Embryonic facial prominence (tissue), 1 donor: ENCODE measurements at regions not wholly inside any gene's neighbourhood (a gene's known extent, or its start where the extent isn't known, plus 50 kb on each side); places are given as distances from the start of the nearest gene placed in this dataset.

Source experiments
- DNase-seq: peaks from one replicate; pipeline ENCODE4 v3.0.0-alpha.2; 2016; ENCODE audit errors: extremely low spot score

DNA sequence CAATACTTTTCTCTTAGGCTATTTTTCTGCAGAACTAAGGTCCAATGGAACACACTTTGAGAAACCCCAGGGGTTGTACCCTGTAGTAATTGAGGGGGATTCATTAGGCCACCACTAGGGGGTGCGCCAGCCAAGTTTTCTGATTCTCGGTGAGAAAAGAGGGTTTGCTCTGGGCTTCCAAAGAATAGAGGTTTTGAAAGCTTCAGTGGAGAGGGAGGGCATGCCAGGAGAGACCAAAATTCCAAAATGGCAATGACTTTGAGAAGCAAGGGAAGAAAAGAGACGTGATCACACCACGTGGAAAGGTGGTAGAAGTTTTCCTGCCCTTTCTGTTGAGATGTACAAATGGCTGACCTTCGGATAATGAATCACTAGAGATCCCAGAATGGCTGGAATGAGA lies 323.3 kb downstream of the RPS6KC1 start:
- peak; percentile 15 for DNase-seq

- DNase-seq = no peak
Observed at GRCh38 chr1:213375002-213375401, 324.0 kb downstream of the RPS6KC1 start.

- no peak for DNase-seq
Observed at GRCh38 chr1:213376862-213377372, 325.9 kb downstream of the RPS6KC1 start.

DNA sequence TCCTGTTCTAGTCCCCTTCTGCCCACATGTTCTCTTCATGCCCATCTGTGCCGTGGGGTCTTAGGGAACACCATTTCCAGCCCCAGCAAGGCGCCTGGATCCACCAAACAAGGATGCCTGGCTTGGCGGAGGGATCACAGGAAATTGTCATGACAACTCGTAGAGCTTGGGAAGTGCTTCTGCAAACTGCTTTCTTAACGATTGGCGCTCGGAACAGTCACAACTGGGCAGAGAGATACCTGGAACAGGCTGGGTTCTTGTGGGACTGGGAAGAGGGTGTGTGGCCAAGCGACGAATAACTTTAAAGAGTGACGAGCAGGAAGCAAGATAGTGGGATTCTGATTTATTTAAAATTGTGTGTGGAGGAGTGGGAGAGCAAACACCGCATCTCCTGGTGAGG lies 329.8 kb downstream of the RPS6KC1 start:
- no peak for DNase-seq

GRCh38 chr1:213381572-213382084 lies 330.6 kb downstream of the RPS6KC1 start:
- no peak for DNase-seq

GRCh38 chr1:213383465-213383864 lies 332.4 kb downstream of the RPS6KC1 start:
- no peak for DNase-seq

DNA sequence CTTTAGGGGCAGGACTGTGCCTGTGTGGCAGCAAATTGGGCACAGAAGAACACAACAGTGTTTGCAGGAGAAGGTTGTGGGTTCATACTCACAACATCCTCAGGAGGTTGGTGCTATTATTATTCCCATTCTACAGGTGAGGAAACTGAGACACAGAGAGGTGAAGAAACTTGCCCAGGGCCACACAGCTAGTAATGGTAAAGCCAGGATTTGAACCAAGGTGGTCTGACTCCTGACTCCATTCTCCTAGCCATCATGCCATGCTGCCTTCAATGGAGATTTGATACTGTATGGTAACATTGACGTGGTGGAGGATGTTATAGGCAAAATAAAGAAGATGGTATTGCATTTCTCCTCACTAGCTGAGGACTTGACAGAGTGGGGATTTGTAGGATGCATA lies 334.2 kb downstream of the RPS6KC1 start:
- DNase-seq = no peak

DNA sequence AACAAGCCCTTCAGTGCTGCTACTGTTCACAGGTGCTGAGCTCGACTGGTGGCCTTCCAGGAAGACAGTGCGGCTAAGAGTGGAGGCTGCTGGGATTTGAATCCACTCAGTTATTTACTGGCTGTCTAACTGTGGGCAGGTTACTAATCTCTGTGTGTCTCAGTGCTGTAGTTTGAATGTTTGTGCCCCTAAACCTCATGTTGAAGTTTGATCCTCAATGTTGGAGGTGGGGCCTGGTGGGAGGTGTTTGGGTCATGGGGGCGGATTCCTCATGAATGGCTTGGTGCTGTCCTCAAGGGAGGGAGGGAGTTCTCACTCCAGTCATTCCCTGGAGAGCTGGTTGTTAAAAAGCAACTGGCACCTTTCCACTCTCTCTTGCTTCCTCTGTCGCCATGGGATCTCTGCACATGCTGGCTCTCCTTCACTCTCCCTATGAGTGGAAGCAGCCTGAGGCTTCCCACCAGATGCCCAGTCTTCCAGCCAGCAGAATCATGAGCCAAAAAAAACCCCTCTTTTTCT lies 334.8 kb downstream of the RPS6KC1 start:
- DNase-seq = no peak

GRCh38 chr1:213387380-213388015 lies 336.5 kb downstream of the RPS6KC1 start:
- DNase-seq = no peak

DNA sequence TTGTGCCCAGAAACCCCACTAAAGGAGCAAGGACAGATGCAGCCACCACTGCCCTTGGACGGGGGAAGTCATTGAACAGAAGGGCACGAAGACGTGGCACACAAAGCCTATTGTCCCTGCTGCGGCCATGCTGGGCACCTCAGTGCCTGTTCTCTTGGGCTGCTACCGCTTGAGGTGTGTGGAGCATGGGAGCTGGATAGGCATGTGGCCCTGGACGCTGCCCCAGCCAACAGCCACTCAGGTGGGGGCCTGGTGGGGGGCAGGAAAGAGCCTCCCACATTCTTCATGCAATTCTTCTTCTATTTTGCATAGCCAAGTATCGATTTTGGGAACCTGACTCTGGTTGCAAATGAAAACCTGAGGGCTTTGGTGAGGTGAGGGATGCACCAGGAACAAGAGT lies 337.2 kb downstream of the RPS6KC1 start:
- no peak for DNase-seq

DNA sequence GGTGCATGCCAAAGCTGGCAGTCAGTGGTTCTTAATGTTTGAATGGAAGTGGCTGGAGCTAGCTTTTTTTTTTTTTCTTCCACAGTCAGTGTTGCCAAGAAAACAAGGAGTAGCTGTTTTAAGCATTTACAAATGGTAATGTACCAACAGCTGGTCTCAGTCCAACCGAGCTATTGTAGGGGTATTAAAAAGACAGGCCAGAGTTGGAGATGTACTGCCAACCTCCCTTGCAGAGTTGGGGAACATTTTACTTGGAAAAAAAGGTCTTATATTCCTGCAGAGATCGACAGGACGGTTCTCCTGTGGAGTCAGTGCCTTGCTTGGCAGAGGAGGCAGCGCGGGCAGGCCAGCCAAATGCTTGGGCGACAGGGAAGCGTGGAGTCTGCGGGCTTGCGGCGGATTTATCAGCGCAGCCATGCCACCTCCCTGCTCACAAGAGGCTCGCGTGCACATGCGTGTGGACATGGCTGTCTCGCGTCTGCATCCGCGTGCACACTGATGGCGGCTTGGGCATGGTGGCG lies 338.1 kb downstream of the RPS6KC1 start:
- DNase-seq = no peak

- no peak for DNase-seq
Observed at GRCh38 chr1:213391445-213391844, 340.4 kb downstream of the RPS6KC1 start.

GRCh38 chr1:213393860-213394259 lies 342.8 kb downstream of the RPS6KC1 start:
- no peak for DNase-seq

- no peak for DNase-seq
Observed at GRCh38 chr1:213394837-213395236, 343.8 kb downstream of the RPS6KC1 start.

DNA sequence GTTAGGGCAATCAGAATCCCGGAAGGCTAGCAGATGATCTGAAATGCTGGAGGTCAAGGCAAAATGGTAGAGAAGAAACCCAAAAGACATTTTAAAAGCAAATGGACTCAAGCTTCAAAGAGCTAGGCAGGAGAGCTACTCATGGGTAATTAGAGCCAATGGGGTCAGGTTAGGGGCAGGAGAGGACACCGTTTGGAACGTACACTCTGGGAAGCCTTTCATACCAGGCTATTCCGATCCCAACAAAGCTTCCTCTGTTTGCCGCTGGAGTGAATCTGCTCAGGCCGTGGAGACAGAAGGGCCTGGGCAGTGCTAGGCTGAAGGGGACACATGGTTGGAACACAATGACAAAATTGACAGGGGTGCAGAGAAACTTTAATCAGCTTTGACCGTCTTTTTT lies 346.6 kb downstream of the RPS6KC1 start:
- DNase-seq = no peak

GRCh38 chr1:213399695-213400094 lies 348.7 kb downstream of the RPS6KC1 start:
- peak; percentile 10 for DNase-seq

- DNase-seq = no peak
Observed at GRCh38 chr1:213409208-213409631, 358.2 kb downstream of the RPS6KC1 start.

DNA sequence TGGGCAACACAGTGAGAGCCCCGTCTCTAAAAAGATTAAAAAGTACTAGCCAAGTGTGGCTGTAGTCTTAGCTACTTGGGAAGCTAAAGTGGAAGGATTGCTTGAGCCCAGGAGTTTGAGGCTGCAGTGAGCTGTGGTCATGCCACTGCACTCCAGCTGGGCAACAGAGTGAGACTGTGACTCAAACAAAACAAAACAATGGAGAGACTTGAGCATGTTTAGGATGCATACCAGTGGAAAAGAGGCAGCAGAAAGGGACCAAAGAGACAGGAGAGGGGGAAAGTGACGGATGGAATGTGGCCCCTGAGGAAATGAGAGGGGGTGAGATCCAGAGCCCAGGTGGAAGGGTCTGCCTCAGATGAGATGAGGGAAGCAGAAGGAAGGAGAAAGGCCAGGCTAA lies 358.9 kb downstream of the RPS6KC1 start:
- DNase-seq = no peak

GRCh38 chr1:213414346-213414745 lies 363.3 kb downstream of the RPS6KC1 start:
- no peak for DNase-seq

DNA sequence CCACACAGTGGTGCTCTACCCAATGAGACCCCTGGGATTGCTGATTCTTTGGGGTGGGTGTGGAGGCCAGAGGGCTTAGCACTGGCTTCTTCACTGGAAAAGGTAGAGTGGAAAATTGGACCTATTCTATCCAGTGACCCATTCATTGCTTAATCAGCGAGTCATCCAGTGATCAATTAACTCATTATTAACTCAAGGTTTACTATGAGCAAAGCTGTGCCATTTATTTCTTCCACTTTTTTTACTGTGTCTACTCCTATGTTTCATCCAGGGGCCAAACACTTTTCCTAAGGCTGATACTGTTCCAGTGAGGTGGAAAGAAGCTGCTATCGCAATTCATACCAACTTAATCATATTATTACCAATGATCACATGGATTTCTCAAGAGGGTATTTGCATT lies 363.9 kb downstream of the RPS6KC1 start:
- DNase-seq = no peak

DNA sequence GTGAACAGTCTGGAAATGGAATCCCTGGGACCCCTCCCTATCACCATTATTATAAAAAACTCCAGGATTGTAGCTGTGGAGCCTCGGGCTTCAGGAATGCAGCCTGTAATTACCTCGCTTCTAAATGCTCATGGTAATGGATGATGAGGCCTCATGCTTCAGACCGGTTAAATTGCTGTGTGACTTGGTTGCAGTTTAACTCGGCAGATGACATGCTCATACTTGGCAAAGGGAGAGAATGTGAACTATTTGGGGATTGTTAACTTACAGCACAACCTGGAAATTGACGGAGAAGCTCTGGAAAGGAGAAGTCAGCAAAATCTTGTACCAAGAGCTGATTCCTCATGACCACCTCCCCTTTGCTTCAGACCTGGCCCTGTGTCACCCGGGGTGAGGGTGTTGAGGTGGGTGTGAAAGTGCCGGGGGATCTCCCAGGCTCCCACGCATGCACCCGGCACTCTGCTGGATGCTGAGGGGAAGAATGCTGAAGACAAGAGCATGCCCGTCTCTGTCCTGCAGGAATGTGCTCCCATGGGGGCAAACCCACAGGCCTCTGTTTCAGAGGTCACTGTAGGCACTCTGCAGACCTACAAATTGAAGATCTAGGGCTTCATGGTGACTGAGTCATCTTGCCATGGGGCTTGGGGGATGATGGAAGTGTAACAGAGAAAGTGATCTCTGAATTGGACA lies 364.8 kb downstream of the RPS6KC1 start:
- DNase-seq = no peak

- DNase-seq = no peak
Observed at GRCh38 chr1:213416461-213417224, 365.6 kb downstream of the RPS6KC1 start.
